Activated T-helper 2 cell treated with anti-CD3 and anti-CD28 coated beads, Interferon-gamma antibody, Interleukin-2, Interleukin-4, amounts not matched to agents 10 μg/mL and 5 μg/mL and 100 μg/mL, durations not matched to agents 14 hours and 24 hours and 36 hours (primary cell): ENCODE measurements at regions not wholly inside any gene's neighbourhood (a gene's known extent, or its start where the extent isn't known, plus 50 kb on each side); places are given as distances from the start of the nearest gene placed in this dataset.
"Not testable (repeated sequence)": the region's sequence is repeated elsewhere in the genome, so short reads cannot be mapped to it uniquely, and the experiment has no call there.

Source experiments
- DNase-seq: peaks from one replicate; pipeline ENCODE4 v3.0.0; 2021; ENCODE audit warnings: low spot score
- H3K27ac Mint-ChIP-seq: one replicate; pipeline ENCODE4 v1.8.0; 2021; ENCODE audit warnings: mixed read lengths
- H3K27me3 Mint-ChIP-seq: one replicate; pipeline ENCODE4 v1.8.0; 2021; ENCODE audit warnings: low read depth, mixed read lengths
- H3K36me3 Mint-ChIP-seq: one replicate; pipeline ENCODE4 v1.8.0; 2021; ENCODE audit warnings: low read depth, mixed read lengths
- H3K4me1 Mint-ChIP-seq: one replicate; pipeline ENCODE4 v1.8.0; 2021; ENCODE audit warnings: low read depth, mixed read lengths
- H3K4me3 Mint-ChIP-seq: one replicate; pipeline ENCODE4 v1.8.0; 2021; ENCODE audit warnings: low read depth, mild to moderate bottlenecking, moderate library complexity, mixed read lengths
- H3K9me3 Mint-ChIP-seq: one replicate; pipeline ENCODE4 v1.8.0; 2021; ENCODE audit warnings: mixed read lengths
- intact Hi-C: fragments of 100-400 bp; cut with micrococcal nuclease; formaldehyde crosslinking; loops from one replicate; pipeline ENCODE4 v1.15.1; 2023

- H3K27me3 Mint-ChIP-seq = no peaks in the 10 kb centered on the region
- H3K9me3 Mint-ChIP-seq = peaks cover 16% of the 10 kb centered on the region
- no peak overlapping the region for H3K4me3 Mint-ChIP-seq
- intact Hi-C loops = no loop called here
- H3K4me1 Mint-ChIP-seq = no peaks in the 10 kb centered on the region
- no peak overlapping the region for H3K27ac Mint-ChIP-seq
- DNase-seq = no peak
- H3K36me3 Mint-ChIP-seq = no peaks in the 10 kb centered on the region
These were observed 67.9 kb downstream of the TBX3 start for GRCh38 chr12:114616081-114616480.

GRCh38 chr12:114614040-114614439, 69.9 kb downstream of the TBX3 start:
- Mint-ChIP-seq H3K9me3 (peaks cover 16% of the 10 kb centered on the region), H3K4me1 (no peaks in the 10 kb centered on the region), H3K27me3 (no peaks in the 10 kb centered on the region), H3K27ac (no peak overlapping the region), H3K36me3 (no peaks in the 10 kb centered on the region), H3K4me3 (no peak overlapping the region)
- intact Hi-C loops = no loop called here
- no peak for DNase-seq

- H3K36me3 Mint-ChIP-seq = no peaks in the 10 kb centered on the region
- H3K4me1 Mint-ChIP-seq = no peaks in the 10 kb centered on the region
- intact Hi-C loops = no loop called here
- DNase-seq = no peak
- H3K27me3 Mint-ChIP-seq = no peaks in the 10 kb centered on the region
- no peak overlapping the region for H3K27ac Mint-ChIP-seq
- peaks cover 8% of the 10 kb centered on the region for H3K9me3 Mint-ChIP-seq
- H3K4me3 Mint-ChIP-seq = no peak overlapping the region
These were observed 71.9 kb downstream of the TBX3 start for GRCh38 chr12:114612062-114612461.

- intact Hi-C loops = no loop called here
- no peak overlapping the region for H3K27ac Mint-ChIP-seq
- no peaks in the 10 kb centered on the region for H3K27me3 Mint-ChIP-seq
- no peak for DNase-seq
- H3K36me3 Mint-ChIP-seq = no peaks in the 10 kb centered on the region
- peaks cover 8% of the 10 kb centered on the region for H3K9me3 Mint-ChIP-seq
- no peaks in the 10 kb centered on the region for H3K4me1 Mint-ChIP-seq
- H3K4me3 Mint-ChIP-seq = no peak overlapping the region
These were observed 72.6 kb downstream of the TBX3 start for GRCh38 chr12:114611145-114612018.

- H3K27ac Mint-ChIP-seq = no peak overlapping the region
- H3K36me3 Mint-ChIP-seq = no peaks in the 10 kb centered on the region
- intact Hi-C loops = no loop called here
- H3K27me3 Mint-ChIP-seq = no peaks in the 10 kb centered on the region
- DNase-seq = no peak
- H3K4me1 Mint-ChIP-seq = no peaks in the 10 kb centered on the region
- no peak overlapping the region for H3K4me3 Mint-ChIP-seq
- H3K9me3 Mint-ChIP-seq = peaks cover under 1% of the 10 kb centered on the region
These were observed 75.5 kb downstream of the TBX3 start for GRCh38 chr12:114608509-114608908.

- no peaks in the 10 kb centered on the region for H3K9me3 Mint-ChIP-seq
These were observed 78.1 kb downstream of the TBX3 start for GRCh38 chr12:114605918-114606317.

GRCh38 chr12:114604606-114605005, 79.4 kb downstream of the TBX3 start:
- Mint-ChIP-seq H3K27ac (no peak overlapping the region), H3K4me1 (no peaks in the 10 kb centered on the region), H3K9me3 (no peaks in the 10 kb centered on the region), H3K4me3 (no peak overlapping the region), H3K27me3 (no peaks in the 10 kb centered on the region), H3K36me3 (no peaks in the 10 kb centered on the region)
- intact Hi-C loops = no loop called here
- DNase-seq = no peak

More at GRCh38 chr12:114605918-114606317, 78.1 kb downstream of the TBX3 start:
- intact Hi-C loops = no loop called here
- Mint-ChIP-seq H3K4me3 (no peak overlapping the region), H3K36me3 (no peaks in the 10 kb centered on the region), H3K4me1 (no peaks in the 10 kb centered on the region), H3K27ac (no peak overlapping the region), H3K27me3 (no peaks in the 10 kb centered on the region)
- no peak for DNase-seq

- DNase-seq, H3K4me1 Mint-ChIP-seq, H3K27me3 Mint-ChIP-seq, H3K27ac Mint-ChIP-seq, H3K36me3 Mint-ChIP-seq, intact Hi-C loops, H3K4me3 Mint-ChIP-seq, H3K9me3 Mint-ChIP-seq: not testable (repeated sequence)
These were observed 83.4 kb downstream of the TBX3 start for GRCh38 chr12:114600584-114600983.

- DNase-seq = no peak
- Mint-ChIP-seq H3K9me3 (no peaks in the 10 kb centered on the region), H3K4me3 (no peak overlapping the region), H3K27me3 (no peaks in the 10 kb centered on the region), H3K27ac (no peak overlapping the region), H3K4me1 (no peaks in the 10 kb centered on the region), H3K36me3 (no peaks in the 10 kb centered on the region)
- intact Hi-C loops = no loop called here
These were observed 85.9 kb downstream of the TBX3 start for GRCh38 chr12:114598111-114598510.

GRCh38 chr12:114592946-114593345, 91.0 kb downstream of the TBX3 start:
- DNase-seq = no peak
- Mint-ChIP-seq H3K27me3 (no peaks in the 10 kb centered on the region), H3K4me1 (no peaks in the 10 kb centered on the region), H3K9me3 (no peaks in the 10 kb centered on the region), H3K4me3 (no peak overlapping the region), H3K36me3 (no peaks in the 10 kb centered on the region), H3K27ac (no peak overlapping the region)
- intact Hi-C loops = no loop called here

- H3K9me3 Mint-ChIP-seq = no peaks in the 10 kb centered on the region
- no peak overlapping the region for H3K4me3 Mint-ChIP-seq
- H3K36me3 Mint-ChIP-seq = no peaks in the 10 kb centered on the region
- no peak overlapping the region for H3K27ac Mint-ChIP-seq
- no peak for DNase-seq
- H3K4me1 Mint-ChIP-seq = no peaks in the 10 kb centered on the region
- H3K27me3 Mint-ChIP-seq = no peaks in the 10 kb centered on the region
- intact Hi-C loops = no loop called here
These were observed 95.9 kb downstream of the TBX3 start for GRCh38 chr12:114588061-114588460.

- no peak for DNase-seq
- Mint-ChIP-seq H3K27me3 (no peaks in the 10 kb centered on the region), H3K27ac (no peak overlapping the region), H3K9me3 (no peaks in the 10 kb centered on the region), H3K4me1 (no peaks in the 10 kb centered on the region), H3K36me3 (no peaks in the 10 kb centered on the region), H3K4me3 (no peak overlapping the region)
- intact Hi-C loops = no loop called here
These were observed 103.7 kb downstream of the TBX3 start for GRCh38 chr12:114580306-114580705.

- Mint-ChIP-seq H3K36me3 (no peaks in the 10 kb centered on the region), H3K4me1 (no peaks in the 10 kb centered on the region), H3K27ac (no peak overlapping the region), H3K9me3 (no peaks in the 10 kb centered on the region), H3K27me3 (no peaks in the 10 kb centered on the region), H3K4me3 (no peak overlapping the region)
- intact Hi-C loops = no loop called here
- no peak for DNase-seq
These were observed 104.6 kb downstream of the TBX3 start for GRCh38 chr12:114579389-114579788.
